Nephron progenitor cell (in vitro differentiated cells): ENCODE measurements at regions not wholly inside any gene's neighbourhood (a gene's known extent, or its start where the extent isn't known, plus 50 kb on each side); places are given as distances from the start of the nearest gene placed in this dataset.
A peak's percentile ranks its signal among the peaks of the same experiment; 100 is the strongest.

Source experiments
- DNase-seq: peaks from one replicate; pipeline ENCODE4 v3.0.0; 2021
- H3K27ac Mint-ChIP-seq: 2 replicates; pipeline ENCODE4 v1.8.0; 2021; ENCODE audit warnings: mild to moderate bottlenecking, moderate library complexity, mixed read lengths
- H3K27me3 Mint-ChIP-seq: 2 replicates; pipeline ENCODE4 v1.8.0; 2021; ENCODE audit warnings: mild to moderate bottlenecking, low read depth, mixed read lengths; ENCODE audit not compliant: poor library complexity
- H3K36me3 Mint-ChIP-seq: 2 replicates; pipeline ENCODE4 v1.8.0; 2021; ENCODE audit warnings: low read depth, mixed read lengths
- H3K4me1 Mint-ChIP-seq: 2 replicates; pipeline ENCODE4 v1.8.0; 2021; ENCODE audit warnings: mixed read lengths
- H3K4me3 Mint-ChIP-seq: 2 replicates; pipeline ENCODE4 v1.8.0; 2021; ENCODE audit warnings: mild to moderate bottlenecking, moderate library complexity, mixed read lengths
- H3K9me3 Mint-ChIP-seq: 2 replicates; pipeline ENCODE4 v1.8.0; 2021; ENCODE audit warnings: mild to moderate bottlenecking, moderate library complexity, mixed read lengths
- TF ChIP-seq, protein P1 (sequence below): fragments of 200-600 bp; sonication (generic); IDR thresholded peaks from 2 replicates; pipeline ENCODE4 v1.5.0; 2021; ENCODE audit warnings: antibody characterized with exemption

DNA sequence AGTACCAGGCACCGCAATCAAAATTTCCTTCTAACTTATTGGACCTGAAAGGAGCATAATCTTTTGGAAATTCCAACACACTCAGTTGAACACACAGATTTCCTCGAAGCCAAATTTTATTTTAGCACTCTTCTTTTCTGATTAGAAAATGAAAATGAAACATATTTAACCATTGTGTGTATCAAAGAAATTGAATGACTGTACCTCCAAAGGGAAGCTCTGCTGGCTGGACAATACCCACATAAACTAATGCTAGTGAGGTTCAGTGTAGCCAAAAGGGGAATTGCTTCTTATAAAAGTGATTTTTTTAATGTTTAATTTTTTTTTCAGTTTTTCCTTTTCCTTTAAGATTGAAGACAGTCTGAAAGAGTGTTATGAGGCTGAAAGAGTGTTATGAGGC lies 239.6 kb upstream of the NREP start:
- H3K27ac Mint-ChIP-seq: no peak overlapping the region
- H3K4me1 Mint-ChIP-seq: no peaks in the 10 kb centered on the region
- H3K27me3 Mint-ChIP-seq: peaks cover 7% of the 10 kb centered on the region
- TF ChIP-seq, protein P1, sequence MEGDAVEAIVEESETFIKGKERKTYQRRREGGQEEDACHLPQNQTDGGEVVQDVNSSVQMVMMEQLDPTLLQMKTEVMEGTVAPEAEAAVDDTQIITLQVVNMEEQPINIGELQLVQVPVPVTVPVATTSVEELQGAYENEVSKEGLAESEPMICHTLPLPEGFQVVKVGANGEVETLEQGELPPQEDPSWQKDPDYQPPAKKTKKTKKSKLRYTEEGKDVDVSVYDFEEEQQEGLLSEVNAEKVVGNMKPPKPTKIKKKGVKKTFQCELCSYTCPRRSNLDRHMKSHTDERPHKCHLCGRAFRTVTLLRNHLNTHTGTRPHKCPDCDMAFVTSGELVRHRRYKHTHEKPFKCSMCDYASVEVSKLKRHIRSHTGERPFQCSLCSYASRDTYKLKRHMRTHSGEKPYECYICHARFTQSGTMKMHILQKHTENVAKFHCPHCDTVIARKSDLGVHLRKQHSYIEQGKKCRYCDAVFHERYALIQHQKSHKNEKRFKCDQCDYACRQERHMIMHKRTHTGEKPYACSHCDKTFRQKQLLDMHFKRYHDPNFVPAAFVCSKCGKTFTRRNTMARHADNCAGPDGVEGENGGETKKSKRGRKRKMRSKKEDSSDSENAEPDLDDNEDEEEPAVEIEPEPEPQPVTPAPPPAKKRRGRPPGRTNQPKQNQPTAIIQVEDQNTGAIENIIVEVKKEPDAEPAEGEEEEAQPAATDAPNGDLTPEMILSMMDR: no peak
- H3K9me3 Mint-ChIP-seq: peaks cover 10% of the 10 kb centered on the region
- H3K36me3 Mint-ChIP-seq: no peaks in the 10 kb centered on the region
- H3K4me3 Mint-ChIP-seq: no peak overlapping the region
- DNase-seq: no peak

DNA sequence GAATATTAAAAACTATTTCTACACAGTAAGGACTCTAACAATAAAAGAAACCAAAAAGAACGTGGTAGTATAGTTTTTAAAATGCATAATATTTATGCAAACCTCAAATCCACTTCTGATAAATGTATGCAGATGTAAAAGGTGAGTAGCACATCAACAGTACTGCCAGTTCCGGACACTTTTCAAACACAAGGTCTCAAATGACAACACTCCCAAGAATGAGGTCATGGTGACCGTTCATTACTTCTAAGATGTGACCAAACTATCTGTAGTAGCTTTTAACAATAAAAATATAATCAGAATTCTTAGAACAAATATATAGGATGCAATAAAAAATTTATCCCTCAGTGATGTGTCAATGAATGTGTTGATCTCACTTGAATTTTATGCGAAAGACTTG lies 238.7 kb upstream of the NREP start:
- H3K9me3 Mint-ChIP-seq: peaks cover 11% of the 10 kb centered on the region
- DNase-seq: no peak
- H3K4me3 Mint-ChIP-seq: no peak overlapping the region
- TF ChIP-seq, protein P1: no peak
- H3K27ac Mint-ChIP-seq: no peak overlapping the region
- H3K4me1 Mint-ChIP-seq: no peaks in the 10 kb centered on the region
- peaks cover 7% of the 10 kb centered on the region for H3K27me3 Mint-ChIP-seq
- no peaks in the 10 kb centered on the region for H3K36me3 Mint-ChIP-seq

DNA sequence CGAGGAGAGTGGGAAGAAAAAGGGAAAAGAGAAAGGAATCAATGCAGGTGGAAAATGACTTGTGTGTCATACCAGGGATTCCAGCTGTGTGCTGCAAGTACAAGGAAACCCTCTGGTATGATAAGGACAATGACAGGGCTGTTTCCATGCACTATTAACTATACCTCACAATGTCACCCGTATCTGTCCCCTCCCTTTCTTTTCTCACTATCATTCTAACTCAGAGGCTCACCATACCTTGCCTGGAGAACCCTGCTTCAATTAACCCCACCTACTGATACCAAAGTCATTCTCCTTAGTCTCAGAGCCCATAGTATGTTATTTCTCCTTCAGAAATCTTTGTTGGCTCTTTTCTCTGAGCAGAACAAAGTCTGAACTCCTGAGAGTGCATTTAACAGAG lies 236.2 kb upstream of the NREP start:
- Mint-ChIP-seq H3K36me3 (no peaks in the 10 kb centered on the region), H3K27me3 (peaks cover 3% of the 10 kb centered on the region), H3K4me1 (no peaks in the 10 kb centered on the region), H3K9me3 (peaks cover 26% of the 10 kb centered on the region), H3K4me3 (no peak overlapping the region), H3K27ac (no peak overlapping the region)
- no peak for DNase-seq
- TF ChIP-seq, protein P1: no peak

DNA sequence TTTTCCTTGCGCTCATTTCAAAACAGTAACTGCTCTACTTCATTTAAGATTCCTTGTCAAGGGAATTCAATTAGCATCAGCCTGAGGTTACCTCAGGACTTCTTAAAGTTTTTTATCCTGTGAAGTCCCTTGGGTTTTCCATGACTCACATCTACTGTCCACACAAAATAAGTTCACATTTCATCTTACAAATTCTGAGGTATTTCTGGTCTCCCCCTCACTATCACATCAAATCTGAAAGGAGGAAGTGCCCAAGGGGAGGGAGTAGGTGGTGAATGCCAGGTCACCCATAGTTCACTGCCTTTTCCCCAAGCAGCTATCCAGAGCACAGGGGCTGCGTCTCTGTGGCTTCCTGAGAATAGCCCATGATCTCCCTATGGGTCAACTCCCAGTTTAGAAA lies 227.1 kb upstream of the NREP start:
- TF ChIP-seq, protein P1: no peak
- H3K27ac Mint-ChIP-seq: peak overlapping the region; percentile 7
- no peak for DNase-seq
- H3K4me3 Mint-ChIP-seq: no peak overlapping the region
- no peaks in the 10 kb centered on the region for H3K36me3 Mint-ChIP-seq
- peaks cover 5% of the 10 kb centered on the region for H3K4me1 Mint-ChIP-seq
- no peaks in the 10 kb centered on the region for H3K27me3 Mint-ChIP-seq
- peaks cover 17% of the 10 kb centered on the region for H3K9me3 Mint-ChIP-seq

DNA sequence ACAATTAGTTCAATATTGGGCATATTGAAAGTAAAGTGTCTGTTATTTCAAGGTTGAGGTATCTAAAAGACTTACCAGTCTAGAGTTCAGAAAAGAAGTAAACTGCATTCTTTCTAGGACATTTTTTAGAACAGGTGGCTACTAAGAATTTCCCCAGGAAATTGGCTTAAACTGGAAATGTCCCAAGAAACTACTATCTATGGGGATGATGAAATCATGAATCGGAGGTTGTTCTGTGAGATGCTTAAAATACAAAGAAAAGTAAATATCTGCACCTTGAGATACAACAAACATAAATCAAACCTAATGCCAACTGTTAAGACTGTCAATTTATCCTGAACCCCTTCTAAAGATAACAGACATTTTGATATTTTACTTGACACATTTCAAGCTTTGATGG lies 226.5 kb upstream of the NREP start:
- no peak overlapping the region for H3K27ac Mint-ChIP-seq
- H3K27me3 Mint-ChIP-seq: no peaks in the 10 kb centered on the region
- TF ChIP-seq, protein P1: no peak
- no peaks in the 10 kb centered on the region for H3K36me3 Mint-ChIP-seq
- H3K4me3 Mint-ChIP-seq: no peak overlapping the region
- H3K4me1 Mint-ChIP-seq: peaks cover 5% of the 10 kb centered on the region
- peaks cover 11% of the 10 kb centered on the region for H3K9me3 Mint-ChIP-seq
- no peak for DNase-seq

DNA sequence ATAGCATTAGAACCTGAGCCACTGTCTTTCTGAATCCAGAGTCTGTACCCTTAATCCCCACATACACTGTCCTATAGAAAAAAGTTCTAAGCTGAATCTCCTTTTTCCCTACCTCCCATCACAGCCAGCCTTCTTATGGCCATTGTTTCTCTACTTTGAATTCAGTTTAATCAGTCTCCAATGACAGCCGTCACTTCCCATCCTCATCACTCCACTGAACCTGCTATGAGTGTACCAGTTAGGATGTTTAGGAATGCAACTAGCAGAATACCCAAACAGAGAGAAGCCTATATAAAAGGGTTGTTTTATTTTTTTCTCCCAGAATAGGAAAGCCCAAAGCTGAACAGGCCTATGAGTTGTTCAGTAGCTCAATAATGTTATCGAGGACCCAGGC lies 220.4 kb upstream of the NREP start:
- Mint-ChIP-seq H3K9me3 (no peaks in the 10 kb centered on the region), H3K27ac (no peak overlapping the region), H3K4me3 (no peak overlapping the region), H3K27me3 (peaks cover 4% of the 10 kb centered on the region), H3K36me3 (no peaks in the 10 kb centered on the region), H3K4me1 (no peaks in the 10 kb centered on the region)
- no peak for DNase-seq
- TF ChIP-seq, protein P1: no peak
